NCI-H446 (cell line): ENCODE measurements at regions not wholly inside any gene's neighbourhood (a gene's known extent, or its start where the extent isn't known, plus 50 kb on each side); places are given as distances from the start of the nearest gene placed in this dataset.

Source experiments
- DNase-seq, 2 experiments: peaks; one replicate each; lab custom pipeline; 2025; lab: John Stamatoyannopoulos, UW

- no peak for DNase-seq
Measured at GRCh38 chr4:162732876-162733275, 433.8 kb downstream of the NAF1 start.

GRCh38 chr4:162727766-162728165 is 438.9 kb downstream of the NAF1 start:
- no peak for DNase-seq

GRCh38 chr4:162727232-162727631 is 439.5 kb downstream of the NAF1 start:
- DNase-seq = peak in 1 of 2 experiments; percentile 34

- no peak for DNase-seq
Measured at GRCh38 chr4:162715401-162715800, 451.3 kb downstream of the NAF1 start.

- no peak for DNase-seq
Measured at GRCh38 chr4:162707962-162708361, 458.7 kb downstream of the NAF1 start.

GRCh38 chr4:162706632-162707031 is 460.1 kb downstream of the NAF1 start:
- DNase-seq = no peak

- no peak for DNase-seq
Measured at GRCh38 chr4:162706051-162706450, 460.6 kb downstream of the NAF1 start.

- DNase-seq = no peak
Measured at GRCh38 chr4:162705130-162705803, 461.4 kb downstream of the NAF1 start.

- no peak for DNase-seq
Measured at GRCh38 chr4:162700815-162701361, 465.8 kb downstream of the NAF1 start.

GRCh38 chr4:162700358-162700757 is 466.3 kb downstream of the NAF1 start:
- no peak for DNase-seq

- DNase-seq = no peak
Measured at GRCh38 chr4:162699629-162700028, 467.1 kb downstream of the NAF1 start.

- no peak for DNase-seq
Measured at GRCh38 chr4:162685410-162685809, 481.3 kb downstream of the NAF1 start.

GRCh38 chr4:162684998-162685397 is 481.7 kb downstream of the NAF1 start:
- no peak for DNase-seq

- no peak for DNase-seq
Measured at GRCh38 chr4:162684371-162684700, 482.4 kb downstream of the NAF1 start.

- no peak for DNase-seq
Measured at GRCh38 chr4:162683659-162684370, 482.9 kb downstream of the NAF1 start.

- DNase-seq = no peak
Measured at GRCh38 chr4:162682651-162683050, 484.0 kb downstream of the NAF1 start.

- DNase-seq = no peak
Measured at GRCh38 chr4:162681212-162681611, 485.5 kb downstream of the NAF1 start.

- DNase-seq = peak in 1 of 2 experiments; percentile 1
Measured at GRCh38 chr4:162675661-162676060, 491.0 kb downstream of the NAF1 start.

- no peak for DNase-seq
Measured at GRCh38 chr4:162661913-162662312, 498.1 kb upstream of the FSTL5 start.

GRCh38 chr4:162659716-162660115 is 495.9 kb upstream of the FSTL5 start:
- no peak for DNase-seq

GRCh38 chr4:162657966-162658365 is 494.2 kb upstream of the FSTL5 start:
- DNase-seq = no peak

- no peak for DNase-seq
Measured at GRCh38 chr4:162650166-162650565, 486.4 kb upstream of the FSTL5 start.

- no peak for DNase-seq
Measured at GRCh38 chr4:162645381-162645780, 481.6 kb upstream of the FSTL5 start.

GRCh38 chr4:162644346-162644745 is 480.5 kb upstream of the FSTL5 start:
- DNase-seq = no peak
